ENCODE measurements at regions not wholly inside any gene's neighbourhood (a gene's known extent, or its start where the extent isn't known, plus 50 kb on each side); places are given as distances from the start of the nearest gene placed in this dataset.

GRCh38 chr9:73597039-73597438, 445.4 kb downstream of the ANXA1 start:
- Histone ChIP-seq H3K27me3 (ENCODE audit: control insufficient read depth, insufficient read depth) (no peaks in the 10 kb centered on the region), H3K27ac (ENCODE audit: low read length) (no peak overlapping the region), H3K4me3 (ENCODE audit: low read length) (no peak overlapping the region), H3K4me1 (ENCODE audit: control insufficient read depth, insufficient read depth, low read length) (no peaks in the 10 kb centered on the region), H3K9me3 (ENCODE audit: control insufficient read depth, low read length) (no peaks in the 10 kb centered on the region)
- 74% methylated on average over 5 of the region's 5 CpGs for WGBS
- intact Hi-C loops (cut with DNase I) = no loop called here
- DNase-seq (no peak), ATAC-seq (no peak)

GRCh38 chr9:73597771-73598170, 446.1 kb downstream of the ANXA1 start:
- H3K4me1 ChIP-seq (ENCODE audit: control insufficient read depth, insufficient read depth, low read length) = no peaks in the 10 kb centered on the region
- DNase-seq (no peak), ATAC-seq (no peak)
- no peak overlapping the region for H3K27ac ChIP-seq (ENCODE audit: low read length)
- 32% methylated on average over 4 of the region's 4 CpGs for WGBS
- intact Hi-C loops (cut with DNase I) = no loop called here
- no peaks in the 10 kb centered on the region for H3K9me3 ChIP-seq (ENCODE audit: control insufficient read depth, low read length)
- H3K27me3 ChIP-seq (ENCODE audit: control insufficient read depth, insufficient read depth) = no peaks in the 10 kb centered on the region
- no peak overlapping the region for H3K4me3 ChIP-seq (ENCODE audit: low read length)

GRCh38 chr9:73609381-73609780, 457.7 kb downstream of the ANXA1 start:
- Histone ChIP-seq H3K4me3 (ENCODE audit: low read length) (no peak overlapping the region), H3K9me3 (ENCODE audit: control insufficient read depth, low read length) (no peaks in the 10 kb centered on the region), H3K4me1 (ENCODE audit: control insufficient read depth, insufficient read depth, low read length) (no peaks in the 10 kb centered on the region), H3K27me3 (ENCODE audit: control insufficient read depth, insufficient read depth) (no peaks in the 10 kb centered on the region), H3K27ac (ENCODE audit: low read length) (no peak overlapping the region)
- intact Hi-C loops (cut with DNase I) = no loop called here
- ATAC-seq = no peak
- DNase-seq = no peak
- 35% methylated on average over 1 of the region's 1 CpG for WGBS

GRCh38 chr9:73611032-73611431, 459.4 kb downstream of the ANXA1 start:
- H3K27me3 ChIP-seq (ENCODE audit: control insufficient read depth, insufficient read depth) = no peaks in the 10 kb centered on the region
- WGBS = 64% methylated on average over 2 of the region's 2 CpGs
- intact Hi-C loops (cut with DNase I) = no loop called here
- H3K9me3 ChIP-seq (ENCODE audit: control insufficient read depth, low read length) = no peaks in the 10 kb centered on the region
- ATAC-seq (no peak), DNase-seq (no peak)
- no peak overlapping the region for H3K4me3 ChIP-seq (ENCODE audit: low read length)
- no peaks in the 10 kb centered on the region for H3K4me1 ChIP-seq (ENCODE audit: control insufficient read depth, insufficient read depth, low read length)
- no peak overlapping the region for H3K27ac ChIP-seq (ENCODE audit: low read length)

- 77% methylated on average over 4 of the region's 4 CpGs for WGBS
- H3K27me3 ChIP-seq (ENCODE audit: control insufficient read depth, insufficient read depth) = no peaks in the 10 kb centered on the region
- ATAC-seq = no peak
- DNase-seq = no peak
- no peaks in the 10 kb centered on the region for H3K9me3 ChIP-seq (ENCODE audit: control insufficient read depth, low read length)
- no peaks in the 10 kb centered on the region for H3K4me1 ChIP-seq (ENCODE audit: control insufficient read depth, insufficient read depth, low read length)
- H3K4me3 ChIP-seq (ENCODE audit: low read length) = no peak overlapping the region
- intact Hi-C loops (cut with DNase I) = no loop called here
- no peak overlapping the region for H3K27ac ChIP-seq (ENCODE audit: low read length)
Measured at GRCh38 chr9:73613092-73613701, 461.5 kb downstream of the ANXA1 start.

- no peak overlapping the region for H3K27ac ChIP-seq (ENCODE audit: low read length)
- no peaks in the 10 kb centered on the region for H3K27me3 ChIP-seq (ENCODE audit: control insufficient read depth, insufficient read depth)
- intact Hi-C loops (cut with DNase I) = no loop called here
- ATAC-seq (no peak), DNase-seq (no peak)
- H3K4me3 ChIP-seq (ENCODE audit: low read length) = no peak overlapping the region
- H3K9me3 ChIP-seq (ENCODE audit: control insufficient read depth, low read length) = no peaks in the 10 kb centered on the region
- H3K4me1 ChIP-seq (ENCODE audit: control insufficient read depth, insufficient read depth, low read length) = no peaks in the 10 kb centered on the region
Measured at GRCh38 chr9:73615557-73615956, 463.9 kb downstream of the ANXA1 start.

- intact Hi-C loops (cut with DNase I) = no loop called here
- H3K9me3 ChIP-seq (ENCODE audit: control insufficient read depth, low read length) = no peaks in the 10 kb centered on the region
- ATAC-seq (no peak), DNase-seq (no peak)
- no peak overlapping the region for H3K4me3 ChIP-seq (ENCODE audit: low read length)
- H3K4me1 ChIP-seq (ENCODE audit: control insufficient read depth, insufficient read depth, low read length) = no peaks in the 10 kb centered on the region
- H3K27ac ChIP-seq (ENCODE audit: low read length) = no peak overlapping the region
- no peaks in the 10 kb centered on the region for H3K27me3 ChIP-seq (ENCODE audit: control insufficient read depth, insufficient read depth)
- WGBS = 85% methylated on average over 4 of the region's 4 CpGs
Measured at GRCh38 chr9:73617586-73617985, 465.9 kb downstream of the ANXA1 start.

- Histone ChIP-seq H3K9me3 (ENCODE audit: control insufficient read depth, low read length) (no peaks in the 10 kb centered on the region), H3K27ac (ENCODE audit: low read length) (no peak overlapping the region), H3K4me3 (ENCODE audit: low read length) (no peak overlapping the region), H3K4me1 (ENCODE audit: control insufficient read depth, insufficient read depth, low read length) (no peaks in the 10 kb centered on the region), H3K27me3 (ENCODE audit: control insufficient read depth, insufficient read depth) (no peaks in the 10 kb centered on the region)
- DNase-seq = no peak
- no peak for ATAC-seq
- intact Hi-C loops (cut with DNase I) = no loop called here
- 92% methylated on average over 1 of the region's 1 CpG for WGBS
Measured at GRCh38 chr9:73640971-73641370, 489.3 kb downstream of the ANXA1 start.

GRCh38 chr9:73643379-73644013, 491.8 kb downstream of the ANXA1 start:
- H3K9me3 ChIP-seq (ENCODE audit: control insufficient read depth, low read length) = no peaks in the 10 kb centered on the region
- H3K4me1 ChIP-seq (ENCODE audit: control insufficient read depth, insufficient read depth, low read length) = no peaks in the 10 kb centered on the region
- H3K27me3 ChIP-seq (ENCODE audit: control insufficient read depth, insufficient read depth) = no peaks in the 10 kb centered on the region
- H3K4me3 ChIP-seq (ENCODE audit: low read length) = no peak overlapping the region
- intact Hi-C loops (cut with DNase I) = no loop called here
- DNase-seq (no peak), ATAC-seq (no peak)
- no peak overlapping the region for H3K27ac ChIP-seq (ENCODE audit: low read length)
- 68% methylated on average over 7 of the region's 7 CpGs for WGBS

- no peaks in the 10 kb centered on the region for H3K9me3 ChIP-seq (ENCODE audit: control insufficient read depth, low read length)
- 87% methylated on average over 13 of the region's 13 CpGs for WGBS
- intact Hi-C loops (cut with DNase I) = no loop called here
Measured at GRCh38 chr9:73647560-73647959, 495.9 kb downstream of the ANXA1 start.

GRCh38 chr9:73649552-73649951, 497.9 kb downstream of the ANXA1 start:
- ATAC-seq (no peak), DNase-seq (no peak)
- H3K27me3 ChIP-seq (ENCODE audit: control insufficient read depth, insufficient read depth) = no peaks in the 10 kb centered on the region
- no peaks in the 10 kb centered on the region for H3K4me1 ChIP-seq (ENCODE audit: control insufficient read depth, insufficient read depth, low read length)
- no peak overlapping the region for H3K4me3 ChIP-seq (ENCODE audit: low read length)
- whole genome bisulfite sequencing = 92% methylated on average over 10 of the region's 10 CpGs
- H3K27ac ChIP-seq (ENCODE audit: low read length) = no peak overlapping the region
- no peaks in the 10 kb centered on the region for H3K9me3 ChIP-seq (ENCODE audit: control insufficient read depth, low read length)
- intact Hi-C loops (cut with DNase I) = no loop called here

More at GRCh38 chr9:73647560-73647959, 495.9 kb downstream of the ANXA1 start:
- Histone ChIP-seq H3K27ac (ENCODE audit: low read length) (no peak overlapping the region), H3K4me1 (ENCODE audit: control insufficient read depth, insufficient read depth, low read length) (no peaks in the 10 kb centered on the region), H3K27me3 (ENCODE audit: control insufficient read depth, insufficient read depth) (no peaks in the 10 kb centered on the region), H3K4me3 (ENCODE audit: low read length) (no peak overlapping the region)
- DNase-seq (no peak), ATAC-seq (no peak)

- DNase-seq = no peak
- H3K9me3 ChIP-seq (ENCODE audit: control insufficient read depth, low read length) = no peaks in the 10 kb centered on the region
- H3K27me3 ChIP-seq (ENCODE audit: control insufficient read depth, insufficient read depth) = no peaks in the 10 kb centered on the region
- WGBS = 64% methylated on average over 1 of the region's 1 CpG
- H3K4me1 ChIP-seq (ENCODE audit: control insufficient read depth, insufficient read depth, low read length) = no peaks in the 10 kb centered on the region
- intact Hi-C loops (cut with DNase I) = no loop called here
- no peak for ATAC-seq
- H3K4me3 ChIP-seq (ENCODE audit: low read length) = no peak overlapping the region
- no peak overlapping the region for H3K27ac ChIP-seq (ENCODE audit: low read length)
Measured at GRCh38 chr9:73655363-73655762, 503.7 kb downstream of the ANXA1 start.

Data from right cardiac atrium (tissue), 5 donors.